Psoas muscle (tissue), 7 donors: ENCODE measurements at regions not wholly inside any gene's neighbourhood (a gene's known extent, or its start where the extent isn't known, plus 50 kb on each side); places are given as distances from the start of the nearest gene placed in this dataset.

Experiments
- ATAC-seq, 4 donors: fragments of 200-7000 bp; cut with Tn5 transposase; one replicate each; pipeline ENCODE4 v1.9.1; 2020; ENCODE audit warnings: moderate library complexity in 3 of 4, mild to moderate bottlenecking in 2 of 4
- DNase-seq, 2 donors: peaks; one replicate each; pipeline ENCODE4 v3.0.0-alpha.2; 2020
- H3K27ac ChIP-seq: fragments of 200-600 bp; one replicate; pipeline ENCODE4 v1.8.0; 2022
- H3K27me3 ChIP-seq, 3 donors: fragments of 200-600 bp in 1 of 3; one replicate each; pipeline versions ENCODE4 v1.6.1 to v1.8.0; 2013 to 2022; ENCODE audit warnings: low read length in 2 of 3, mild to moderate bottlenecking in 2 of 3, moderate library complexity in 1 of 3; ENCODE audit not compliant: insufficient read depth in 3 of 3
- H3K36me3 ChIP-seq, 2 donors: fragments of 200-600 bp in 1 of 2; one replicate each; pipeline versions ENCODE4 v1.6.1 to v1.8.0; 2013 to 2022; ENCODE audit warnings: low read depth in 1 of 2, mild to moderate bottlenecking in 1 of 2, moderate library complexity in 1 of 2; ENCODE audit not compliant: insufficient read depth in 1 of 2
- H3K4me1 ChIP-seq: fragments of 200-600 bp; one replicate; pipeline ENCODE4 v1.8.0; 2022
- H3K4me3 ChIP-seq: fragments of 200-600 bp; one replicate; pipeline ENCODE4 v1.8.0; 2022; ENCODE audit warnings: mild to moderate bottlenecking
- H3K9me3 ChIP-seq: fragments of 200-600 bp; one replicate; pipeline ENCODE4 v1.8.0; 2022
- WGBS, 3 donors: extraction: QIAGEN DNeasy Blood & Tissue Kit; methylation state at CpG; one replicate each; pipeline versions ENCODE4 v1.1.6 to v1.1.7; 2013; 5-methylcytosine and 5-hydroxymethylcytosine counted together
- intact Hi-C, 2 donors: fragments of 100-400 bp; cut with DNase I; formaldehyde crosslinking; loops; one replicate each; pipeline versions ENCODE4 v1.11.0 to v1.14.2; 2022
- TF ChIP-seq, protein P1 (sequence below): fragments of 200-600 bp; IDR thresholded peaks from one replicate; pipeline ENCODE4 v1.8.0; 2022; ENCODE audit warnings: antibody characterized with exemption
- donor health status: healthy with polysubstance abuse.
- donor health status: DM: no; HTN: no; CAD: no; lungs with moderate emphysema.
- donor health status: Bipolar disorder and iron deficiency.
- donor health status: healthy.
- donor health status: DM: yes; HTN: yes; CAD: no.
- donor health status: DM: no; HTN: no; CAD: no.
- donor health status: DM: yes; HTN: yes; CAD: no.

DNA sequence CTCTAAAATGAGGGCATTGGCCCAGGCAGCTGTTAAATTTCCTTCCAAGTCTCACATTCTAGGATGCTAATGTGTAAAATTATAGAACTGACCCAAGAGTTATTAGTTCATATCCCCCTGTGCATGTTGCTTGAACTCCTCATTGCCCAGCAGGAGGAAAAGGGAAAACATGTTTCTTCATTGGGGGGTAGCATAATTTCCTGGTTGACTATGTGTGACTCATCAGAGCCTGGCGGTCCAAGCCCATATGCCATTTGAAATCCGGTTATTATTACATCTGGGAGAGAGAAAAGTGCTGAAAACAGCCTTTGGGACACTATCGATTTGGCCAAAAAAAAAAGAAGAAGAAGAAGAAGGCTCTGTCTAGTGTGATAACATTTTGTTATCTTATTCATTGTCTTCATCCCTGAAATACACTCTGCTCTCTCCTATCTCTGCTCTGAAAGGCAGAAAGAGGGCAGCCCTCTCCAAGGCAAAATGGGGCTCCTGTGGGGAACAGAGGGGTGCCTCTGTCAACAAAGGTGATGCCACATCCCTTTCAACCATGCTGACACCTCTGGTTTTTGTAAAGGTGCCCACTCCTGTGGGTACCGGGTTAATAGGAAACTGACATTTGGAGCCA is 114.2 kb downstream of the DAD1 start:
- peaks cover 0 to 2% (median 0%) of the 10 kb centered on the region in 3 donors for H3K27me3 ChIP-seq
- H3K36me3 ChIP-seq: no peaks in the 10 kb centered on the region
- WGBS, 3 donors: 11 to 34% (median 17%) methylated on average over 4 of the region's 4 CpGs
- no peaks in the 10 kb centered on the region for H3K9me3 ChIP-seq
- TF ChIP-seq, protein P1, sequence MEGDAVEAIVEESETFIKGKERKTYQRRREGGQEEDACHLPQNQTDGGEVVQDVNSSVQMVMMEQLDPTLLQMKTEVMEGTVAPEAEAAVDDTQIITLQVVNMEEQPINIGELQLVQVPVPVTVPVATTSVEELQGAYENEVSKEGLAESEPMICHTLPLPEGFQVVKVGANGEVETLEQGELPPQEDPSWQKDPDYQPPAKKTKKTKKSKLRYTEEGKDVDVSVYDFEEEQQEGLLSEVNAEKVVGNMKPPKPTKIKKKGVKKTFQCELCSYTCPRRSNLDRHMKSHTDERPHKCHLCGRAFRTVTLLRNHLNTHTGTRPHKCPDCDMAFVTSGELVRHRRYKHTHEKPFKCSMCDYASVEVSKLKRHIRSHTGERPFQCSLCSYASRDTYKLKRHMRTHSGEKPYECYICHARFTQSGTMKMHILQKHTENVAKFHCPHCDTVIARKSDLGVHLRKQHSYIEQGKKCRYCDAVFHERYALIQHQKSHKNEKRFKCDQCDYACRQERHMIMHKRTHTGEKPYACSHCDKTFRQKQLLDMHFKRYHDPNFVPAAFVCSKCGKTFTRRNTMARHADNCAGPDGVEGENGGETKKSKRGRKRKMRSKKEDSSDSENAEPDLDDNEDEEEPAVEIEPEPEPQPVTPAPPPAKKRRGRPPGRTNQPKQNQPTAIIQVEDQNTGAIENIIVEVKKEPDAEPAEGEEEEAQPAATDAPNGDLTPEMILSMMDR: no peak
- no peak for ATAC-seq
- peaks cover 6% of the 10 kb centered on the region for H3K4me1 ChIP-seq
- DNase-seq: no peak
- intact Hi-C loops: loop anchor here in 1 of 2 donors (5.0 kb wide), 1 partner anchor 88 kb away; no protein-coding TSS in a partner anchor
- no peak overlapping the region for H3K27ac ChIP-seq
- H3K4me3 ChIP-seq: no peak overlapping the region

GRCh38 chr14:22472935-22473854 is 115.8 kb downstream of the DAD1 start:
- no peak for ATAC-seq
- Histone ChIP-seq H3K36me3 (no peaks in the 10 kb centered on the region), H3K4me1 (no peaks in the 10 kb centered on the region), H3K4me3 (no peak overlapping the region), H3K27me3 (peaks cover 0 to 2% (median 0%) of the 10 kb centered on the region in 3 donors), H3K9me3 (no peaks in the 10 kb centered on the region), H3K27ac (no peak overlapping the region)
- no peak for DNase-seq
- TF ChIP-seq, protein P1: peak; percentile 46
- intact Hi-C loops: loop anchor here (2.0 to 5.0 kb wide), 2 partner anchors 86 kb away; no protein-coding TSS in a partner anchor
- 63 to 69% (median 64%) methylated on average over 12 of the region's 12 CpGs for WGBS, 3 donors

DNA sequence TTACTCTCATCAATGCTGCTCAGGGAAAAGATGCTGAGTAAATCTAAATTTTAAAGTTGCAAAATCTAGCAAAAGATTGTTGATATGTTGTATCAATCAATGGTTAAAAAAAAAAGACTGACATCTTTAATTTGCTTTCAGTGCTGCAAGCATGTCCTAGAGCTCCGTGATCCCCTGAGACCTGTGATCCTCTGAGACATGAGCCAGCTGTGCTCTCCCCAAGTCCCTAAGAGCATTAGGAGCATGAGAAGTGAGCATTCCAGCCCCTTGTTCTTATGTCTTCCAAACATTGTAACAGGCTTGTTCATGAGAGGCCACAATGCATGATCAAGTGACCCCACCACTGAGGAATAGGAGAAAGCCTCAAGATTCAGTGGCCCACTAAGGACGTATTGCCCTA is 116.6 kb downstream of the DAD1 start:
- Histone ChIP-seq H3K9me3 (no peaks in the 10 kb centered on the region), H3K27me3 (peaks cover 0 to 2% (median 0%) of the 10 kb centered on the region in 3 donors), H3K4me3 (no peak overlapping the region), H3K27ac (no peak overlapping the region), H3K36me3 (no peaks in the 10 kb centered on the region), H3K4me1 (no peaks in the 10 kb centered on the region)
- ATAC-seq (no peak), DNase-seq (no peak)
- TF ChIP-seq, protein P1: no peak
- intact Hi-C loops: loop anchor here (2.0 to 5.0 kb wide), 2 partner anchors 85 to 86 kb away; no protein-coding TSS in a partner anchor
- WGBS, 3 donors: 50 to 72% (median 66%) methylated on average over 2 of the region's 2 CpGs

- WGBS, 3 donors: 35 to 45% (median 39%) methylated on average over 7 of the region's 7 CpGs
- no peaks in the 10 kb centered on the region for H3K36me3 ChIP-seq
- ATAC-seq (no peak), DNase-seq (no peak)
- H3K9me3 ChIP-seq: no peaks in the 10 kb centered on the region
- H3K4me1 ChIP-seq: no peaks in the 10 kb centered on the region
- H3K27ac ChIP-seq: no peak overlapping the region
- no peak overlapping the region for H3K4me3 ChIP-seq
- TF ChIP-seq, protein P1: peak; percentile 17
- peaks cover 0 to 2% (median 0%) of the 10 kb centered on the region in 3 donors for H3K27me3 ChIP-seq
- intact Hi-C loops: loop anchor here (2.0 to 5.0 kb wide), 2 partner anchors 84 to 85 kb away; no protein-coding TSS in a partner anchor
These were observed 117.4 kb downstream of the DAD1 start for GRCh38 chr14:22471545-22472121.
